ENCODE measurements at regions not wholly inside any gene's neighbourhood (a gene's known extent, or its start where the extent isn't known, plus 50 kb on each side); places are given as distances from the start of the nearest gene placed in this dataset.

DNA sequence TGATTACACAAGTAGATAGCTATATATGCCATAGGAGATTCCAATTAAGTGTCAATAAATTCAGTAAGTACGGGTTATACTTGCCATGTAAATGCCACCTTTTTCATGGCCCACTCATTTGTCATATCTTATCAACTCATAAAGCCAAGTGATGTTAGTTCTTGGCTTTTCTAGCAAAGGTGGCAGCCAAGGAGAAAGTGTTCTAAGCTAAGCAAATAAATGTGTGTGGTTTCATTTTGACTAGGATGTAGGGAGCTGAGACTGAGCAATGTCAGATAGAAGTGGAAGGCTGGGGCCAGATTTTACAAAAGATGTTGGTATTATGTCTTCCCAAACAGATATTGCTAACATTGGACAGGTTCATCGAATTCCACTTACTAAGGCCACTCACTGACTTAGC is 952.0 kb downstream of the SLC4A3 start:
- TF ChIP-seq, protein P1, sequence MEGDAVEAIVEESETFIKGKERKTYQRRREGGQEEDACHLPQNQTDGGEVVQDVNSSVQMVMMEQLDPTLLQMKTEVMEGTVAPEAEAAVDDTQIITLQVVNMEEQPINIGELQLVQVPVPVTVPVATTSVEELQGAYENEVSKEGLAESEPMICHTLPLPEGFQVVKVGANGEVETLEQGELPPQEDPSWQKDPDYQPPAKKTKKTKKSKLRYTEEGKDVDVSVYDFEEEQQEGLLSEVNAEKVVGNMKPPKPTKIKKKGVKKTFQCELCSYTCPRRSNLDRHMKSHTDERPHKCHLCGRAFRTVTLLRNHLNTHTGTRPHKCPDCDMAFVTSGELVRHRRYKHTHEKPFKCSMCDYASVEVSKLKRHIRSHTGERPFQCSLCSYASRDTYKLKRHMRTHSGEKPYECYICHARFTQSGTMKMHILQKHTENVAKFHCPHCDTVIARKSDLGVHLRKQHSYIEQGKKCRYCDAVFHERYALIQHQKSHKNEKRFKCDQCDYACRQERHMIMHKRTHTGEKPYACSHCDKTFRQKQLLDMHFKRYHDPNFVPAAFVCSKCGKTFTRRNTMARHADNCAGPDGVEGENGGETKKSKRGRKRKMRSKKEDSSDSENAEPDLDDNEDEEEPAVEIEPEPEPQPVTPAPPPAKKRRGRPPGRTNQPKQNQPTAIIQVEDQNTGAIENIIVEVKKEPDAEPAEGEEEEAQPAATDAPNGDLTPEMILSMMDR (IDR thresholded peaks at IDR 0.05), result no peak
- TF ChIP-seq POLR2AphosphoS5 (IDR thresholded peaks at IDR 0.05), result no peak
- TF ChIP-seq POLR2A (IDR thresholded peaks at IDR 0.05), result no peak
- no peak for TF ChIP-seq EP300 (IDR thresholded peaks at IDR 0.05; ENCODE audit: low read depth)

Data from transverse colon (tissue), 4 donors.